GM19372 (cell line): ENCODE measurements at regions not wholly inside any gene's neighbourhood (a gene's known extent, or its start where the extent isn't known, plus 50 kb on each side); places are given as distances from the start of the nearest gene placed in this dataset.
"Not testable (repeated sequence)": the region's sequence is repeated elsewhere in the genome, so short reads cannot be mapped to it uniquely, and the experiment has no call there.

Experiments used
- ATAC-seq: cut with Tn5 transposase; IDR thresholded peaks from one replicate; pipeline ENCODE4 v1.9.1; 2021; ENCODE audit warnings: mild to moderate bottlenecking, low read depth, moderate library complexity; ENCODE audit not compliant: unreplicated experiment

GRCh38 chr16:76797457-76797856 is 393.5 kb upstream of the MON1B start:
- ATAC-seq = no peak

GRCh38 chr16:76800196-76800595 is 390.8 kb upstream of the MON1B start:
- no peak for ATAC-seq

- no peak for ATAC-seq
Observed at GRCh38 chr16:76801357-76801756, 389.6 kb upstream of the MON1B start.

GRCh38 chr16:76816475-76816874 is 374.5 kb upstream of the MON1B start:
- no peak for ATAC-seq

GRCh38 chr16:76818606-76819181 is 372.3 kb upstream of the MON1B start:
- no peak for ATAC-seq

- ATAC-seq = no peak
Observed at GRCh38 chr16:76819226-76819916, 371.6 kb upstream of the MON1B start.

GRCh38 chr16:76824221-76824620 is 366.8 kb upstream of the MON1B start:
- ATAC-seq = no peak

- ATAC-seq = no peak
Observed at GRCh38 chr16:76824791-76825190, 366.2 kb upstream of the MON1B start.

- ATAC-seq = no peak
Observed at GRCh38 chr16:76835339-76835738, 355.7 kb upstream of the MON1B start.

- no peak for ATAC-seq
Observed at GRCh38 chr16:76835779-76836300, 355.1 kb upstream of the MON1B start.

GRCh38 chr16:76837872-76838271 is 353.1 kb upstream of the MON1B start:
- ATAC-seq = no peak

GRCh38 chr16:76854234-76854633 is 336.8 kb upstream of the MON1B start:
- ATAC-seq = no peak

- no peak for ATAC-seq
Observed at GRCh38 chr16:76856112-76856511, 334.9 kb upstream of the MON1B start.

GRCh38 chr16:76857402-76857801 is 333.6 kb upstream of the MON1B start:
- ATAC-seq = no peak

GRCh38 chr16:76862901-76863300 is 328.1 kb upstream of the MON1B start:
- no peak for ATAC-seq

- ATAC-seq = no peak
Observed at GRCh38 chr16:76866994-76867393, 324.0 kb upstream of the MON1B start.

GRCh38 chr16:76875898-76876297 is 315.1 kb upstream of the MON1B start:
- no peak for ATAC-seq

- no peak for ATAC-seq
Observed at GRCh38 chr16:76879420-76879819, 311.6 kb upstream of the MON1B start.

GRCh38 chr16:76880523-76880922 is 310.5 kb upstream of the MON1B start:
- ATAC-seq = not testable (repeated sequence)

GRCh38 chr16:76882105-76882504 is 308.9 kb upstream of the MON1B start:
- no peak for ATAC-seq

GRCh38 chr16:76883076-76883475 is 307.9 kb upstream of the MON1B start:
- no peak for ATAC-seq
